H1 (cell line): ENCODE measurements at regions not wholly inside any gene's neighbourhood (a gene's known extent, or its start where the extent isn't known, plus 50 kb on each side); places are given as distances from the start of the nearest gene placed in this dataset.

Source experiments
- CTCF ChIA-PET: fragments of 300-600 bp; sonication (Branson Sonifier 250); formaldehyde crosslinking; loops from one replicate; lab custom pipeline; 2021; ENCODE audit not compliant: partially characterized antibody; lab: Charles Lee
- POLR2A ChIA-PET: fragments of 300-600 bp; sonication (Branson Sonifier 250); formaldehyde crosslinking; loops from one replicate; lab custom pipeline; 2021; ENCODE audit warnings: inconsistent platforms; ENCODE audit not compliant: partially characterized antibody; lab: Charles Lee
- DNase-seq, 2 experiments: peaks; one replicate each; pipeline versions ENCODE4 v3.0.0 to v3.0.0-alpha.2; 2010 to 2022; ENCODE audit warnings: low spot score in 2 of 2, low read depth in 1 of 2, mixed read lengths in 1 of 2
- FAIRE-seq: peaks from 2 replicates; lab custom pipeline; 2011; peaks lifted over from hg19 to GRCh38; lab: Jason Lieb, UNC
- H2AFZ ChIP-seq: 2 replicates; pipeline ENCODE4 v1.8.1; 2012; ENCODE audit warnings: low read length, inconsistent platforms
- H2AK5ac ChIP-seq: 2 replicates; pipeline ENCODE4 v1.6.1; 2013; ENCODE audit warnings: low read depth, low read length
- H2BK120ac ChIP-seq: replicated peaks from 2 replicates; pipeline ENCODE3; 2013; ENCODE audit warnings: low read depth, low read length, inconsistent platforms
- H2BK12ac ChIP-seq: 2 replicates; pipeline ENCODE4 v1.6.1; 2013; ENCODE audit warnings: low read depth, low read length
- H2BK15ac ChIP-seq: 2 replicates; pipeline ENCODE4 v1.6.1; 2013; ENCODE audit warnings: low read length
- H2BK20ac ChIP-seq: 2 replicates; pipeline ENCODE4 v1.6.1; 2013; ENCODE audit warnings: low read length
- H2BK5ac ChIP-seq: 2 replicates; pipeline ENCODE4 v1.6.1; 2013; ENCODE audit warnings: low read depth, low read length
- H3K14ac ChIP-seq: 2 replicates; pipeline ENCODE4 v1.6.1; 2013; ENCODE audit warnings: inconsistent platforms; ENCODE audit not compliant: insufficient read length
- H3K18ac ChIP-seq: 2 replicates; pipeline ENCODE4 v1.6.1; 2013; ENCODE audit warnings: low read length; ENCODE audit errors: extremely low read depth
- H3K23ac ChIP-seq: 2 replicates; pipeline ENCODE4 v1.6.1; 2013; ENCODE audit warnings: inconsistent platforms; ENCODE audit not compliant: insufficient read length
- H3K23me2 ChIP-seq: 2 replicates; pipeline ENCODE4 v1.6.1; 2013; ENCODE audit warnings: low read depth, low read length
- H3K27ac ChIP-seq: 2 replicates; pipeline ENCODE4 v1.6.1; 2011; ENCODE audit warnings: low read depth, low read length, inconsistent platforms
- H3K27me3 ChIP-seq, 4 experiments: replicated peaks in 1 of 4; 1 replicate in 1 of 4; 2 replicates in 3 of 4; pipeline versions ENCODE4 v1.6.1 to v1.8.1; 2011 to 2013; ENCODE audit warnings: low read length in 3 of 4, mild to moderate bottlenecking in 3 of 4, inconsistent platforms in 2 of 4, mixed read lengths in 2 of 4, moderate library complexity in 1 of 4; ENCODE audit not compliant: control insufficient read depth in 3 of 4, insufficient read depth in 3 of 4; ENCODE audit errors: extremely low read depth in 1 of 4
- H3K36me3 ChIP-seq, 4 experiments: 2 replicates each; pipeline versions ENCODE4 v1.6.1 to v1.8.1; 2011 to 2013; ENCODE audit warnings: mild to moderate bottlenecking in 4 of 4, low read length in 3 of 4, moderate library complexity in 2 of 4, control low read depth in 1 of 4, inconsistent platforms in 1 of 4; ENCODE audit not compliant: insufficient read depth in 4 of 4, control insufficient read depth in 2 of 4
- H3K4ac ChIP-seq: replicated peaks from 2 replicates; pipeline ENCODE3; 2013; ENCODE audit warnings: low read length, low read depth, mixed read lengths, inconsistent platforms; ENCODE audit not compliant: insufficient read length
- H3K4me1 ChIP-seq, 4 experiments: replicated peaks in 1 of 4; 1 replicate in 1 of 4; 2 replicates in 3 of 4; pipeline versions ENCODE4 v1.6.1 to v1.8.1; 2011 to 2013; ENCODE audit warnings: low read length in 3 of 4, inconsistent platforms in 2 of 4, mixed read lengths in 1 of 4; ENCODE audit not compliant: insufficient read depth in 4 of 4, control insufficient read depth in 3 of 4
- H3K4me2 ChIP-seq, 2 experiments: 2 replicates each; pipeline versions ENCODE4 v1.6.1 to v1.8.1; 2011 to 2013; ENCODE audit warnings: low read depth in 2 of 2, low read length in 2 of 2, control low read depth in 1 of 2, inconsistent platforms in 1 of 2, mild to moderate bottlenecking in 1 of 2; ENCODE audit not compliant: insufficient read depth in 1 of 2
- H3K4me3 ChIP-seq, 4 experiments: fragments of 200-600, 300-600 bp in 1 of 4; sonication (generic), shearing (Covaris generic), sonication (Bioruptor Twin) in 1 of 4; 2 replicates each; pipeline versions ENCODE4 v1.5.1 to v1.8.1; 2011 to 2016; ENCODE audit warnings: low read length in 4 of 4, low read depth in 3 of 4, control low read depth in 2 of 4, inconsistent platforms in 2 of 4, mild to moderate bottlenecking in 2 of 4, mixed read lengths in 1 of 4, moderate library complexity in 1 of 4; ENCODE audit not compliant: insufficient read depth in 2 of 4; ENCODE audit errors: extremely low read depth in 1 of 4
- H3K56ac ChIP-seq: replicated peaks from 2 replicates; pipeline ENCODE3; 2013; ENCODE audit warnings: low read depth, mild to moderate bottlenecking, mixed read lengths, low read length, inconsistent platforms; ENCODE audit not compliant: insufficient read length
- H3K79me1 ChIP-seq: 2 replicates; pipeline ENCODE4 v1.6.1; 2013; ENCODE audit warnings: low read depth, low read length, control low read depth
- H3K79me2 ChIP-seq, 2 experiments: 2 replicates each; pipeline versions ENCODE4 v1.6.1 to v1.8.1; 2012 to 2013; ENCODE audit warnings: low read length in 2 of 2, mild to moderate bottlenecking in 2 of 2, inconsistent platforms in 1 of 2; ENCODE audit not compliant: insufficient read depth in 2 of 2, control insufficient read depth in 1 of 2
- H3K9ac ChIP-seq, 4 experiments: replicated peaks in 1 of 4; 1 replicate in 1 of 4; 2 replicates in 3 of 4; pipeline versions ENCODE4 v1.6.1 to v1.8.1; 2011 to 2013; ENCODE audit warnings: low read depth in 3 of 4, low read length in 3 of 4, control low read depth in 2 of 4, mild to moderate bottlenecking in 2 of 4, moderate library complexity in 2 of 4, inconsistent platforms in 1 of 4; ENCODE audit errors: extremely low read depth in 1 of 4
- H3K9me3 ChIP-seq, 2 experiments: 2 replicates each; pipeline versions ENCODE4 v1.6.1 to v1.8.1; 2012 to 2013; ENCODE audit warnings: mild to moderate bottlenecking in 2 of 2, moderate library complexity in 2 of 2, control low read depth in 1 of 2, inconsistent platforms in 1 of 2, low read depth in 1 of 2, low read length in 1 of 2, mixed read lengths in 1 of 2; ENCODE audit not compliant: insufficient read depth in 2 of 2
- H4K20me1 ChIP-seq, 2 experiments: replicated peaks in 1 of 2; 2 replicates each; pipeline versions ENCODE3 to v1.8.1; 2011 to 2013; ENCODE audit warnings: inconsistent platforms in 2 of 2, low read length in 2 of 2, mild to moderate bottlenecking in 1 of 2; ENCODE audit not compliant: insufficient read depth in 2 of 2, control insufficient read depth in 1 of 2
- H4K5ac ChIP-seq: 2 replicates; pipeline ENCODE4 v1.6.1; 2013; ENCODE audit warnings: low read length, low read depth, mixed read lengths, inconsistent platforms; ENCODE audit not compliant: insufficient read length
- H4K8ac ChIP-seq: 2 replicates; pipeline ENCODE4 v1.8.0; 2013; ENCODE audit warnings: mild to moderate bottlenecking, moderate library complexity, low read length, inconsistent platforms; ENCODE audit not compliant: insufficient read depth; ENCODE audit errors: extremely low read depth
- H4K91ac ChIP-seq: replicated peaks from 2 replicates; pipeline ENCODE3; 2013; ENCODE audit warnings: low read length, mixed read lengths, inconsistent platforms; ENCODE audit not compliant: insufficient read length
- CREB1 ChIP-seq: IDR thresholded peaks from 2 replicates; pipeline ENCODE4 v1.6.1; 2012; ENCODE audit warnings: inconsistent platforms
- CTBP2 ChIP-seq: IDR thresholded peaks from 2 replicates; pipeline ENCODE4 v1.7.0; 2011; ENCODE audit warnings: borderline replicate concordance, mild to moderate bottlenecking, moderate library complexity, mixed read lengths, low read length; ENCODE audit not compliant: insufficient read depth, insufficient read length
- KDM1A ChIP-seq: fragments of 200-600, 300-600 bp; sonication (generic); IDR thresholded peaks from 2 replicates; pipeline ENCODE4 v1.7.1; 2016; ENCODE audit warnings: mild to moderate bottlenecking, low read length, borderline replicate concordance
- RAD21 ChIP-seq, 2 experiments: IDR thresholded peaks in 1 of 2; conservative IDR thresholded peaks in 1 of 2; 2 replicates each; pipeline ENCODE4 v1.6.1; 2011; ENCODE audit warnings: low read depth in 2 of 2, low read length in 2 of 2, improper control_type of control experiment in 1 of 2, inconsistent platforms in 1 of 2, mild to moderate bottlenecking in 1 of 2, moderate library complexity in 1 of 2
- TAF1 ChIP-seq: IDR thresholded peaks from 2 replicates; pipeline ENCODE4 v1.6.1; 2011; ENCODE audit warnings: mild to moderate bottlenecking, low read depth, low read length
- WGBS, 2 experiments: shearing (Covaris generic) in 1 of 2; methylation state at CpG; one replicate each; pipeline versions ENCODE4 v1.1.6 to v1.1.7; 2013 to 2015; ENCODE audit warnings: low lambda C conversion rate in 2 of 2, mixed read lengths in 2 of 2, inconsistent platforms in 1 of 2, low coverage in 1 of 2, missing lambda C conversion rate in 1 of 2; ENCODE audit not compliant: insufficient replicate concordance in 2 of 2, insufficient coverage in 1 of 2, insufficient read length in 1 of 2; ENCODE audit errors: extremely low coverage in 1 of 2, missing lambda C conversion rate in 1 of 2; 5-methylcytosine and 5-hydroxymethylcytosine counted together
- TF ChIP-seq, protein P1 (sequence below), 3 experiments: IDR thresholded peaks; 1 replicate in 2 of 3; 2 replicates in 1 of 3; pipeline versions ENCODE4 v1.5.1 to v1.6.1; 2011; ENCODE audit warnings: low read length in 3 of 3, mild to moderate bottlenecking in 3 of 3, inconsistent platforms in 2 of 3, low read depth in 1 of 3, moderate library complexity in 1 of 3; ENCODE audit not compliant: insufficient read depth in 1 of 3; ENCODE audit errors: control extremely low read depth in 1 of 3

DNA sequence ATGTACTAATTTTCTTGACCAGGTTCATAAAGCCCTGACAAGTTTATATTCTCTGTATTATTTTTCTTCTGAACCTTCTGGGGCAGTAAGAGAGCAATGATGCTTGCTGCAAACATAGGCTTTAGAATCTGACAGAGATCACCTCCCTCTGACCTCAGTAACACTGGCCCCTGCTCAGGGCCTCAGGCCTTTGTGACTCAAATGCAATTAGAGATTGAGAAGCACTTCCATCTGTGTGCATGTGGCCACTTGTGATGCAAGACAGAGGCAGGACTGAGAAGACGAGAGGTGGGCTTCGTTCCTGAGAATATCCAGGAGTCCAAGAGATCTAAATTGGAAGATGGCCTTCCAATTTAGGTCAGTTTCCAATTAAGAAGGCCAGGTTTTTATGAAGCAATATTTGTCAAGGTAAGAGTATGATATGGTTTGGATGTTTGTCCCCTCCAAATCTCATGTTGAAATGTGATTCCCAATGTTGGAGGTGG lies 82.8 kb upstream of the VEGFC start:
- CTCF ChIA-PET = no interaction called here

More for the DNA sequence above, 82.8 kb upstream of the VEGFC start:
- Histone ChIP-seq H3K18ac (no peak overlapping the region), H4K91ac (no peak overlapping the region), H3K9me3 (no peaks in the 10 kb centered on the region), H4K5ac (no peak overlapping the region), H3K79me1 (no peaks in the 10 kb centered on the region), H3K36me3 (no peaks in the 10 kb centered on the region), H2BK5ac (no peak overlapping the region), H2BK12ac (no peak overlapping the region), H3K23ac (no peak overlapping the region), H3K4me1 (no peaks in the 10 kb centered on the region), H4K8ac (no peak overlapping the region), H3K27me3 (no peaks in the 10 kb centered on the region), H3K4me3 (no peak overlapping the region), H3K14ac (no peak overlapping the region), H2AK5ac (no peak overlapping the region), H2AFZ (peak overlapping the region; percentile 62; the same call in 1 of the 2 replicates), H3K79me2 (no peaks in the 10 kb centered on the region), H3K4ac (no peak overlapping the region), H3K9ac (no peak overlapping the region), H2BK20ac (no peak overlapping the region), H3K4me2 (no peak overlapping the region), H4K20me1 (no peaks in the 10 kb centered on the region), H2BK120ac (no peak overlapping the region)
- POLR2A ChIA-PET = no interaction called here
- DNase-seq = no peak
- FAIRE-seq = no peak
- WGBS, 2 experiments = 47% methylated on average over 2 of the region's 2 CpGs; no CpG with 5 or more reads in 1 of the 2 experiments
- TF ChIP-seq TAF1 (no peak), KDM1A (no peak), CTBP2 (no peak), CREB1 (no peak), RAD21 (IDR thresholded peaks at IDR 0.05 in 1 of 2, conservative IDR thresholded peaks at IDR 0.05 in 1 of 2; ENCODE audit: low read depth in 2 of 2, low read length in 2 of 2) (no peak)
- TF ChIP-seq, protein P1, sequence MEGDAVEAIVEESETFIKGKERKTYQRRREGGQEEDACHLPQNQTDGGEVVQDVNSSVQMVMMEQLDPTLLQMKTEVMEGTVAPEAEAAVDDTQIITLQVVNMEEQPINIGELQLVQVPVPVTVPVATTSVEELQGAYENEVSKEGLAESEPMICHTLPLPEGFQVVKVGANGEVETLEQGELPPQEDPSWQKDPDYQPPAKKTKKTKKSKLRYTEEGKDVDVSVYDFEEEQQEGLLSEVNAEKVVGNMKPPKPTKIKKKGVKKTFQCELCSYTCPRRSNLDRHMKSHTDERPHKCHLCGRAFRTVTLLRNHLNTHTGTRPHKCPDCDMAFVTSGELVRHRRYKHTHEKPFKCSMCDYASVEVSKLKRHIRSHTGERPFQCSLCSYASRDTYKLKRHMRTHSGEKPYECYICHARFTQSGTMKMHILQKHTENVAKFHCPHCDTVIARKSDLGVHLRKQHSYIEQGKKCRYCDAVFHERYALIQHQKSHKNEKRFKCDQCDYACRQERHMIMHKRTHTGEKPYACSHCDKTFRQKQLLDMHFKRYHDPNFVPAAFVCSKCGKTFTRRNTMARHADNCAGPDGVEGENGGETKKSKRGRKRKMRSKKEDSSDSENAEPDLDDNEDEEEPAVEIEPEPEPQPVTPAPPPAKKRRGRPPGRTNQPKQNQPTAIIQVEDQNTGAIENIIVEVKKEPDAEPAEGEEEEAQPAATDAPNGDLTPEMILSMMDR (IDR thresholded peaks at IDR 0.05; ENCODE audit: control extremely low read depth in 1 of 3, insufficient read depth in 1 of 3, low read depth in 1 of 3, low read length in 3 of 3) = no peak
- TF ChIP-seq, all 59 proteins: peak for 0
- Histone ChIP-seq H2BK15ac (no peak overlapping the region), H3K56ac (no peak overlapping the region), H3K27ac (no peak overlapping the region), H3K23me2 (no peaks in the 10 kb centered on the region; the same call in 1 of the 2 replicates)
